Fibroblast of lung (primary cell): ENCODE measurements at regions not wholly inside any gene's neighbourhood (a gene's known extent, or its start where the extent isn't known, plus 50 kb on each side); places are given as distances from the start of the nearest gene placed in this dataset.

Source experiments
- EZH2 ChIP-seq: IDR thresholded peaks from 2 replicates; pipeline ENCODE4 v1.5.1; 2012; ENCODE audit warnings: low read length, control low read depth, mild to moderate bottlenecking; ENCODE audit errors: missing control alignments
- TF ChIP-seq, protein P1 (sequence below), 2 donors: IDR thresholded peaks in 1 of 2; conservative IDR thresholded peaks in 1 of 2; 1 replicate in 1 of 2; 2 replicates in 1 of 2; pipeline ENCODE4 v1.5.1; 2011 to 2012; ENCODE audit warnings: low read length in 2 of 2, control low read depth in 1 of 2, inconsistent platforms in 1 of 2, low read depth in 1 of 2, mild to moderate bottlenecking in 1 of 2

DNA sequence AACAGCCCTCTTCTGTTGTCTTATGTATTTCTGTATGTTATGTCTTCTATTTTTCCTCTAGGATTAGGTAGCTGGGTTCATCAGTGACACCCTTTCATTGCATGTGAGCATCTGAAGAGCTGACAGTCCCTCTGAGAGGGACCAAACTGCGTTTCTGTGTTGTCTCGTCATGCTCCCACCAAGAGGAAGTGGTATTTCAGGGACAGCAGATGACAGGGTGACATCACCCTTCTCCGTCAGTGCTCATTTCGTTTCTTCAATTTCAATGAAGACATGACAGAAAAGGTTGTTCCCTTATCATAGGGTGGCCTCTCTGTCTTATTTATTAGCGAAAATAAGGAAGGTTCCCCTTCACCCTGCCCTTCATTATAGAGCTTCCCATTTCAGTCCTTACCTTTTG lies 225.9 kb upstream of the NR4A3 start:
- TF ChIP-seq, protein P1, sequence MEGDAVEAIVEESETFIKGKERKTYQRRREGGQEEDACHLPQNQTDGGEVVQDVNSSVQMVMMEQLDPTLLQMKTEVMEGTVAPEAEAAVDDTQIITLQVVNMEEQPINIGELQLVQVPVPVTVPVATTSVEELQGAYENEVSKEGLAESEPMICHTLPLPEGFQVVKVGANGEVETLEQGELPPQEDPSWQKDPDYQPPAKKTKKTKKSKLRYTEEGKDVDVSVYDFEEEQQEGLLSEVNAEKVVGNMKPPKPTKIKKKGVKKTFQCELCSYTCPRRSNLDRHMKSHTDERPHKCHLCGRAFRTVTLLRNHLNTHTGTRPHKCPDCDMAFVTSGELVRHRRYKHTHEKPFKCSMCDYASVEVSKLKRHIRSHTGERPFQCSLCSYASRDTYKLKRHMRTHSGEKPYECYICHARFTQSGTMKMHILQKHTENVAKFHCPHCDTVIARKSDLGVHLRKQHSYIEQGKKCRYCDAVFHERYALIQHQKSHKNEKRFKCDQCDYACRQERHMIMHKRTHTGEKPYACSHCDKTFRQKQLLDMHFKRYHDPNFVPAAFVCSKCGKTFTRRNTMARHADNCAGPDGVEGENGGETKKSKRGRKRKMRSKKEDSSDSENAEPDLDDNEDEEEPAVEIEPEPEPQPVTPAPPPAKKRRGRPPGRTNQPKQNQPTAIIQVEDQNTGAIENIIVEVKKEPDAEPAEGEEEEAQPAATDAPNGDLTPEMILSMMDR (conservative IDR thresholded peaks at IDR 0.05 in 1 of 2, IDR thresholded peaks at IDR 0.05 in 1 of 2; ENCODE audit: low read depth in 1 of 2, low read length in 2 of 2) = no peak
- no peak for TF ChIP-seq EZH2
